ENCODE measurements at regions not wholly inside any gene's neighbourhood (a gene's known extent, or its start where the extent isn't known, plus 50 kb on each side); places are given as distances from the start of the nearest gene placed in this dataset.

DNA sequence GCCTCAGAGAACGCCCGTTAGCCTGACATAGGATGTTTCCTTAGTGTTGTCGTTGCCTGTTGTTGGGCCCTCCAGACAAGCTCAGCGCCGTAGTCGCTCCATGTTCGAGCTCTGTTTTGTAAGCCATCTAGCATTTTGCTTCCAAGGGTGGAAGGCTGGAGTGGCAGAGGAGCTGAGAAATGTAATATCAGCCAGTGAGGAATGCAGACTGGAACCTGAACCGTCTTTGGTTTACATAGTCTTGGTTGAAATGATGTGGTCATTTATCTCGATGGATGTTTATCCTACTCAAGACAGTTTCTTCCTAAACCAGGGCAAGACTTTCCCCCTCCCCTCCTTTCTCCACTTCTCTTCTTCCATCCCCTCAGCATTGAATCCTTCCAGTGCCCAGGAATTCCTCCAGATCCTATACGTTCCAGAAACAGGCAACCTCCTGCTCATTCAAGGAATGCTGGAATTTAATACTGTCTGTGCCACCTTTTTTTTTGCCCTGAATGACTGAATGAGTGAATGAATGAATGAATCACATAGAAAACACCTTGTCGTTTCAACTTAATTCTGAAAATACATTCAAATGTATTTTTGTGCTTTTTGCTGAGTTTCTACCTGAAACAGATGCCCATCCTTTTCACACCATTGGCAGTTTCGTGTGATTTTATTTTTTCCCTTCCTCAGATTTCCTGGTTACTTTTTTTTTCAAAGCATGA is 109.5 kb upstream of the MBNL2 start:
- no peak for DNase-seq

DNA sequence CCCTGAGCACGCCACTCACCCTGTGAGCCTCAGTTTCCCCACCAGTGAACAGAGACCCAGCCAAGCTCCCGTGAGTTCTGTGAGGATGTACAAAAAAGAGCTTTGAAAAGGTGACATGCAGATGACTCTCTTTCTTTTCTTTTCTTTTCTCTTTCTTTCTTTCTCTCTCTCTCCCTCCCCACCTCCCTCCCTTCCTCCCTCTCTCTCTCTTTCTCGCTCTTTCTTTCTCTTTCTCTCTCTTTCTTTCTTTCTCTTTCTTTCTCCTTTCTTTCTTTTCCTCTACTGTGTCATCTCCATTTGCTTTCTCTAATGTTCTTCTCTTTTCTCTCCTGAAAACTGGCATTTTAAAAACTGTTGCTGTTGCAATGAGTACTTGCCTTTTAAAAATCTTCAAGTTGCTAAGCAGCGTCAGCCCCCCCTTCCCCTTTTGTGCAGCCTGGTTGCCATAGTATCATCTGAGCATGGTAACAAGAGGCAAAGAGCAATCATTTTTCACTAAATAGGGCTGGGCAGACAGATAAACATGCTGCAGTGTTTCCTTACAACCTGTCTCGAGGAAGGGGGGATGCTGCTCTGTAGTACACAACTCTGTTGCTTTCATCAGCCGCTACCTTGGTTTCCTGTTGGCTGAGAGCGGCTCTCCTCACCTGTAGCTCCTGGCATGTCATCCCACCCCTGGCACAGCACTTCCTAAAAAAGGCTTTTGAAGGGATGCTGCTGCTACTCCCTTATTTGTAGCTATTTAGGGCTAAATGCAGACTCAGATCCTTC is 108.7 kb upstream of the MBNL2 start:
- DNase-seq, result no peak

DNA sequence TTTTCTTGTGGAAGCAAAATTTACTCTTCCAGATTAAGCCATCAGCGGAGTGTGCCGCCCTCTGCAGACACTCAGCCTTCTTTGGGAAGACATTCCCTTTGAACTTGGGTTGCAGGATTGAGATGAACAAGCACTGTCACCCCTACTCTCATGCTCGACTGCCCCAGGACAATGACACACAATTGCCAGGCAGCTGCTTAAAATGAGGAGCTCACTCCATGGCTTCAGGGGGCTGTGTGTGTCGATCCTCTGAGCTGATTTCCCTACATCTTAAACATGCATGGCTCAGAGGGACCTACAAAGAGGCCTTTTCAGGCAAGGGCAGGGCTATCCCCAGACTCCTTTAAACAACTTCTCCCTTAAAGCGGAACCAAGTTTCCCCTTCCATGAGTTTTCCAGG is 107.5 kb upstream of the MBNL2 start:
- no peak for DNase-seq

GRCh38 chr13:97116754-97117153 is 105.4 kb upstream of the MBNL2 start:
- DNase-seq, result peak; percentile 48

DNA sequence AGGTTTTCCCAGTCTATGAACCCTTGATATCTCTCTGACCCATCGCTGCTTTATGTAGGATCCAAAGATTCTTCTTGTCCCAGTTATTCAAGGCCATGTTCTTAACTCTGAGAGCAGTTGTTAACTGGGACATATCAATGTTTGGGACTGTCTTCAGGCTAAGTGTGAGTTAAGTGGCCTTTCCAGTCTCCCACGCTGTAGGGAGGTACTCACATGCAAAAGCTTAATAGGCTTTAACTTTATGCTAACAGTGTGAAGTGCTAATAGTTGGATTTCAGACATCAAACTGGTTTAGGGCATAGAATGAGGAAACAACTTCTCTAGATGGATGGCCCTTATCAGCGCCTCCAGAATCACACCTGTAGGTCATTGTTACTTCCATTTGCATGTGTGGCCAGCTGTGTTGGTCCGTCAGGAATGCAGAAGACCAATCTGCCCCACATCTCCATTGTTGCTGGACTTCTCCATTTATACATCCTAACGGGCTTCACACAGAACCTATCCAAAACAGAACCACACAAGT is 104.7 kb upstream of the MBNL2 start:
- DNase-seq, result no peak

DNA sequence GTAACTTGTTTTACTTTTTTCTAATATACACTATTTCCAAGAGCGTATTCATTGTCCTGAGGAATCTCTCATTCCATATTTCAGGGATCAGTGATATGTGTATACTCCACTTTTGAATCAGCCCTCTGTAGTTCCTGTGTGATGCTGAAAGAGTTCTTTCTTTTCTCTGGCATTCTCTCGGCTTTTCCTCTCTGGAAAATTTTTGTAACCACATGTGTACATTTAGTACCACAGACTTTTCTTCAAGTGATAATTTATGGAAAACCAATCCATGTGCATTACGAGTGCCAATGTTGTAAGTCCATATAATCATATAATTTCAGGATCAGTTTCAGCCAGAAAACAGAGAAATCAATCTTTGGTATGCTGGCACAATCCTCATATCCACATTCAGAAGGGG is 102.2 kb upstream of the MBNL2 start:
- DNase-seq, result peak; percentile 49

DNA sequence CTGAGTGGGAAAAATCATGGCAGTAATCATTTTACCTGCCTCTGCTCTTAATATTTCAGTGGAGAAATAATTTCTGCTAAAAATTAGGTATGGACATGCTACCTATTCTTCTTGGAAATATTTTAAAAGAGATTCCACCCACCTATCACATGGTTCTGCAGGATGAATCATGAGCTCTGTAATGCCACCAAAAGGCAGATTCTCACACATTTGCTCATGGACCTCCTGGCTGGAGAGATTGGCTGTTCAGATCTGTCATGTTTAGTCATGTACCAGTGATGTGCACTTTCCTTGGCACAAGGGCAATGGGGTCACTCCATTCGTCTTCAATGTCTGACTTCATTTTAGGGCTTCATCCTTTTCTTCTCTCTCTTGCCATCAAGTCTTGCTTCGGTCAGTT is 101.8 kb upstream of the MBNL2 start:
- DNase-seq, result peak; percentile 52

DNA sequence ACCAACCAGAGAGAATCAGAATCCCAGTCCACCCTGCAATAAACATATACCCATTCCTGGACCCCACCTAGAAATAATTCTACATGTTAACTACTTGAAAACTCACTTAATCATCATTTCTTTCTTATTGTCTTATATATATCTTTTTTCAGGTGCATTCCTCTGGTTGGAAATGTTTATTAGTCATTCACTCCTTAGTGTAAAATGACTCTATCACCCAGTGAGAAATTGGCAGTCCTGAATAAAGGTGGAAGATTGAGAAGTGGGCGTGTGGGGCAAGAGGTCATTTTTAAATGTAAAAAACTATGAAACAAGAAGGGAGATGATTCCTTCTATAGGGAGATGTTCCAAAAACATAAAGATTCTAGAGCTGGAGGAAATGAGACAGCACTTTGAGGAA is 101.2 kb upstream of the MBNL2 start:
- DNase-seq, result no peak

- no peak for DNase-seq
Observed at GRCh38 chr13:97121894-97122293, 100.2 kb upstream of the MBNL2 start.

DNA sequence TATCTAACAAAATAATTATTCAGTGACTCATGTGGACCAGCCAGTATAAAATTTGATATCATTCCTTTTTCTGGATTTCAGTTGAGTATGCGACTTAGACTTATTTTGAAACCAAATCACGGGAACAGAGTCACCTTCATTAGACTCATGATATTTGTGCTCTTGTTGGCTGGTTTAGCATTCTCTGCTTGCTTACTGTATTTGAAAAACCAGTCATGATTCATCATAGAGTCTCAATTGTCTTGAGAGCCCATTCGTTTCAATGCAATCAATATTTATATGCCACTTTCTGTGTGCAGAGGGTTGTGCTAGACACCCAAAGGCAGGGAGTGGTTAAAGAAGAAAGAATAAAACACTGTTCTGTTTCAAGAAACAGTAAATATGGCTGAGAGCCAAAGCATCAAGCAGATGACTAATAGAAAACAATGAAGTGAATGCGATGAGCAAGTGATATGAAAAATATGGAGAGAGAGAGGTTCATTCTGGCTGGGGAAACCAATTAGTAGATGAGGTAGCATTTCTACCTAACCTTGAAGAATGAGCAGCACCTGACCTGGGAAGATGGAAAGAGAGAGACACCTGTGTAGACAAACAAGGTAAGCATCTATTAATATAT is 99.6 kb upstream of the MBNL2 start:
- DNase-seq, result peak; percentile 75

DNA sequence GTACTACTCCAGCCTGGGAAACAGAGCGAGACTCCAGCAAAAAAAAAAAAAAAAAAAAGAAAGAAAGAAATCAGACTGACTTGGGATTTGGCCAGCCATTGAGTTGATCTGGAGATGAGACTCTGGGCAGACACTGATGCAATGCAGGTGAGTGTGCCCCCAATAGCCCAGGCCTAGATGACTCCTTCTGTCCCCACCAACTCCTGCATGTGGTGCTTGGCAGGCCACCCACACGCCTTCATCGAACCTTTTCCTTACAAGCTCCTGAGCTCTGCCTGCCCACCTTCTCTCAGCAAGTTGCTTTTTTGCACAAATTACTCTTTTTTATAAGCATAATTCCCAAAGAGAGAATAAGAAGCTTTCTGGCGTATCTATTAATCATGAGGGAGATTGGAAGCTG is 97.9 kb upstream of the MBNL2 start:
- DNase-seq, result no peak

GRCh38 chr13:97124915-97125809 is 97.0 kb upstream of the MBNL2 start:
- peak; percentile 93 for DNase-seq

DNA sequence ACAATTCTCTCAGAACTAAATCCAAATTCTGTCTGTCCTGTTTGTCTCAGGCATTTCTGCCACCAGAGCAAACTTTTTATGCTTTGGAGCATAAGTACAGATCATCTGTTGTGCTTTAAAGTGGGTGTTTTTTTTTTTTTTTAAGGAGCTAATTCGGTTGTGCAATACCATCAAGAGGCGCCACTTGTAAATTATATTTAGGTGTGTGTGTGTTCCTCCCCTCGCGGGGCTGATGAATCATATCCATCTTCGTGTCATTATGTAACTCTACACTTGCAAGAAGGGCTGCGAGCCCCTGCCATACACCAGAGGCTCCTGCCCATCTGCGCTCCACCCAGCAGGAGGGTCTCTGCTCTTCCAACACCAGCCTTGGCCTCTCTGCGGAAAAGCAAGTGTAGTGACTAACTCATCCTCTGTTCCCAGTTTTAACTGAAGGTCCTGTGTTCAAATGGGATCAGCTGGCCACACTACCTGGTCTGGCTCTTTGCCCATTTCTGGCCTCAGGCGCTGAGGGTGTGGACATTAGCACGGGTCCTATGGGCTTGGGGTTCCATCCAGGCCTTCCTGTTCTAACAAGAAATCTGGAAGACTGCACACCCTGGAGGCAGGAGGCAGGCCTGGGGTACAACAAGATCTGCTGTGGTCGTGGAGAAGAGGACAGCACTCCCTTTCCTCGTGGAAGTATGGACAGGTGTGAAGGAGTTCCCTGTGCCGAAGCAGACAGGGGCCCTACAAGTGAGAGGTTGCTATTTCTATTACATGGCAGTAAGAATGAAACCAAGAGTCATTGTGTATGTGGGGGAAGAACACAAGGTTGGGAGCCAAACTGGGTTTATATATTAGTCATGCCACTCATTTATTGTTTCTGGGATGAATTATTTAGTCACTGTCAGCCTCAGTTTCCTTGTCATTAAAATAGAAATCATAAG is 96.1 kb upstream of the MBNL2 start:
- peak; percentile 85 for DNase-seq

DNA sequence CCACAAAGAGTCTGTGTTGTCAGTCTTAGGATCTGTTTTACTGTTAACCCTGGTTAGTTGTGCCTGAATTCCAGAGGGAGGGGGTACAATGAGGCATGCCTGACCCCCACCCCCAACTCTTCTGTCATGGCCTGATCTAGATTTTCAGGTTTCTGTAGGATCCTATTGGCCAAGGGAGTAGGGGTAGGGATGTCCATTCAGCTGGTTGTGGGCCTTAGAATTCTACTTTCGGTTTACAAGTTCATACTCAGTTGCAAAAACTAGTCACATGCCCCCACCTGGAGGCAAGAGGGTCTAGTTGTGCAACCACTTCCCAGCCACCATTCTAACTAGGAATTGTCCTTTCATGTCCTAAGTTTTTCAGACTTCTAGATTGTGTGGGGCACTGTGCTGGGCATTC is 94.3 kb upstream of the MBNL2 start:
- DNase-seq, result no peak

GRCh38 chr13:97130190-97130589 is 91.9 kb upstream of the MBNL2 start:
- DNase-seq, result no peak

- DNase-seq, result no peak
Observed at GRCh38 chr13:97131447-97131846, 90.7 kb upstream of the MBNL2 start.

- no peak for DNase-seq
Observed at GRCh38 chr13:97133554-97133953, 88.6 kb upstream of the MBNL2 start.

DNA sequence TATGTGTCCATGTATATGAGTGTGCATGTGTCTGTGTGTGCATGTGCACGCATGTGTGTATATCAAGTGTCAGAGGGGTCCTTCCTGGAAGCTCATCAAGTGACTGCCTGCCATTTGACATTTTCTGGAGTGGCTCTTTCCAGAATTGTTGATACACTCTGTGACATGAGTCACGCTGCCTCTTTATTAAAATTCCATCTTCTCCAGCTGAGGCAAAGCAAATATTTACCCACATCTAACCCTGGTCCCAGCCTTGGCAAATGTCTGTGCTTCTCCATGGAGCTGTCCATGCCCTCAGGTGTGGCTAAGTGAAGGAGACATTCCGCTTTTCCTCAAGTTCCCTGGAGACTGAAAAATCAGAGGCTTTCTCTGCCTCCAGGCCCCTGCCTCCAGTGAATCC is 88.2 kb upstream of the MBNL2 start:
- no peak for DNase-seq

DNA sequence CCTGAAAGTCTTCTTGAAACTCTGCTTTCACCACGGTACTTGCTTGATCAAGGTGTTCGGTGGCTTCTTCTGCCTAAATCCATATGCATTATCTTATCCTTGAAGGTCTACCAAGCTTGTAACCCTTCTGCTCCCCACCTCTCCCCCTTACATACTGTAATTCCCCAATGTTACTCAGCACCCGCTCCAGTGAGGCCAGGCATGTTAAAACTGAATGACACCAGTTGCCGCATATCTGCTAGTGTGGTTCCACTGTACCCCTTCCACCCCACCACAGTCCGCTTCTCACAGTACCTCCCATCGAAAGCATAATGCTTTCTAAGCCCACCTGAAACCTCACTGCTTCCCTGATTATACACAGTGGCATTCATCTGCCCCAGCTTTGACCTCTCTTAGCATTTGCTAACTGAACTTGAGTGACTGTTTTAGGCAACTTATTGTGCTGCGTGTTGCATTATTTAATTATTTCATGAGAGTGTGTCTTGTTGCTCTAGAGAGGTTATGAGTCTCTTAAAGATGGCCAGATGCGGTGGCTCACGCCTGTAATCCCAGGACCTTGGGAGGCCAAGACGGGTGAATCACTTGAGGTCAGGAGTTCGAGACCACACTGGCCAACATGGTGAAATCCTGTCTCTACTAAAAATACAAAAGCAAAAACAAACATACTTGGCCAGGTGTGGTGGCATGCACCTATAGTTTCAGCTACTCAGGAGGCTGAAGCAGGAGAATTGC is 87.6 kb upstream of the MBNL2 start:
- DNase-seq, result no peak

DNA sequence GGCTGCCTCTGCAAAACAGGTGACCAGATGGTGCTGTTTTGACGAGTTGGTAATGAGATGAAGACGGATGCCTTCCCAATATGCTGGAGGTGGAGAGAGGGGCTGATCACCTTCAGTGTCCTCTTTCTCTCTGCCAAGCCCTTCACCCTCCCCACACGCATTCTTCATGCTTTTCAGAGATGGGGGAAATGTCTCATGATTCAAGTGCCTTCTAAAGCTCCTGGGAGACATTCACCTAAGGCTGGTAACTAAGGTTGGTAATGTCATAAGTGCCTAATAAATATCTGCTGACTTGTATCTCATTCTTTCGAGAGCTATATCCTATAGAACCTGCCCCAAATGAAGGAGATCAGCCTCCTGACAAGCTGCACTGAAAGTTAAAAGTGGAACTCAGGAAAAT is 86.2 kb upstream of the MBNL2 start:
- DNase-seq, result no peak

GRCh38 chr13:97136418-97136817 is 85.7 kb upstream of the MBNL2 start:
- DNase-seq, result no peak

Measured in fibroblast of skin of right quadriceps (primary cell).